GM18861 (cell line): ENCODE measurements at regions not wholly inside any gene's neighbourhood (a gene's known extent, or its start where the extent isn't known, plus 50 kb on each side); places are given as distances from the start of the nearest gene placed in this dataset.
A peak's percentile ranks its signal among the peaks of the same experiment; 100 is the strongest.

Source experiments
- ATAC-seq: cut with Tn5 transposase; IDR thresholded peaks from one replicate; pipeline ENCODE4 v1.9.1; 2021; ENCODE audit not compliant: unreplicated experiment

GRCh38 chr15:85941186-85941855 is 138.3 kb upstream of the AGBL1 start:
- ATAC-seq, result no peak

GRCh38 chr15:85942632-85943031 is 137.0 kb upstream of the AGBL1 start:
- ATAC-seq, result no peak

GRCh38 chr15:85943151-85943550 is 136.5 kb upstream of the AGBL1 start:
- no peak for ATAC-seq

- no peak for ATAC-seq
Measured at GRCh38 chr15:85943791-85944190, 135.9 kb upstream of the AGBL1 start.

GRCh38 chr15:85947021-85947420 is 132.7 kb upstream of the AGBL1 start:
- ATAC-seq, result no peak

- no peak for ATAC-seq
Measured at GRCh38 chr15:85947936-85948335, 131.7 kb upstream of the AGBL1 start.

GRCh38 chr15:85950101-85950500 is 129.6 kb upstream of the AGBL1 start:
- peak; percentile 79 for ATAC-seq

GRCh38 chr15:85954586-85954985 is 125.1 kb upstream of the AGBL1 start:
- no peak for ATAC-seq

- ATAC-seq, result peak; percentile 89
Measured at GRCh38 chr15:85955501-85956391, 123.9 kb upstream of the AGBL1 start.

- ATAC-seq, result no peak
Measured at GRCh38 chr15:85956532-85957275, 123.0 kb upstream of the AGBL1 start.

GRCh38 chr15:85959611-85960010 is 120.1 kb upstream of the AGBL1 start:
- ATAC-seq, result no peak

- no peak for ATAC-seq
Measured at GRCh38 chr15:85960381-85960780, 119.3 kb upstream of the AGBL1 start.

- ATAC-seq, result no peak
Measured at GRCh38 chr15:85961821-85962220, 117.8 kb upstream of the AGBL1 start.

- no peak for ATAC-seq
Measured at GRCh38 chr15:85963262-85963760, 116.4 kb upstream of the AGBL1 start.

GRCh38 chr15:85964471-85964870 is 115.2 kb upstream of the AGBL1 start:
- no peak for ATAC-seq

GRCh38 chr15:85967553-85967952 is 112.1 kb upstream of the AGBL1 start:
- no peak for ATAC-seq

- ATAC-seq, result no peak
Measured at GRCh38 chr15:85972805-85973540, 106.7 kb upstream of the AGBL1 start.

- no peak for ATAC-seq
Measured at GRCh38 chr15:85973584-85974347, 105.9 kb upstream of the AGBL1 start.

GRCh38 chr15:85974348-85974705 is 105.3 kb upstream of the AGBL1 start:
- no peak for ATAC-seq

GRCh38 chr15:85974742-85975141 is 104.9 kb upstream of the AGBL1 start:
- no peak for ATAC-seq
